HEK293 (cell line): ENCODE measurements at regions not wholly inside any gene's neighbourhood (a gene's known extent, or its start where the extent isn't known, plus 50 kb on each side); places are given as distances from the start of the nearest gene placed in this dataset.
A peak's percentile ranks its signal among the peaks of the same experiment; 100 is the strongest.

Experiments used
- CTCF ChIA-PET: fragments of 350-600 bp; formaldehyde crosslinking; extraction: SDS; loops from one replicate; lab custom pipeline; 2021; ENCODE audit warnings: antibody characterized with exemption; lab: Yijun Ruan, JAX
- POLR2A ChIA-PET: fragments of 300-600 bp; formaldehyde crosslinking; extraction: SDS; loops from one replicate; lab custom pipeline; 2020; ENCODE audit warnings: antibody characterized with exemption, inconsistent platforms; lab: Yijun Ruan, JAX
- H3K27ac ChIP-seq: fragments of 200-500 bp; sonication (Bioruptor generic); 2 replicates; pipeline ENCODE4 v1.5.1; 2014; ENCODE audit warnings: low read depth, low read length, control low read depth, inconsistent platforms; ENCODE audit errors: extremely low read depth
- H3K36me3 ChIP-seq, 2 experiments: fragments of 200-500 bp in 1 of 2; sonication (Bioruptor generic) in 1 of 2; 1 replicate in 1 of 2; 2 replicates in 1 of 2; pipeline ENCODE4 v1.5.1; 2014 to 2017; ENCODE audit warnings: inconsistent platforms in 2 of 2, low read length in 2 of 2; ENCODE audit not compliant: control insufficient read depth in 2 of 2, insufficient read depth in 1 of 2
- H3K4me1 ChIP-seq: fragments of 200-500 bp; sonication (Bioruptor generic); 2 replicates; pipeline ENCODE4 v1.5.1; 2014; ENCODE audit warnings: mild to moderate bottlenecking, low read length, inconsistent platforms; ENCODE audit not compliant: control insufficient read depth, insufficient read depth
- H3K4me3 ChIP-seq: 2 replicates; pipeline ENCODE4 v1.5.1; 2011; ENCODE audit warnings: low read depth, mild to moderate bottlenecking, control low read depth, low read length, moderate library complexity
- H3K9me3 ChIP-seq: fragments of 200-500 bp; sonication (Bioruptor generic); 2 replicates; pipeline ENCODE4 v1.5.1; 2014; ENCODE audit warnings: low read depth, low read length, inconsistent platforms; ENCODE audit not compliant: control insufficient read depth, insufficient read depth
- MYNN ChIP-seq: fragments of 450-650 bp; formaldehyde crosslinking; IDR thresholded peaks from 2 replicates; pipeline ENCODE4 v1.5.1; 2016; ENCODE audit warnings: missing biosample characterization, missing genetic modification characterization, borderline replicate concordance
- OVOL3 ChIP-seq: fragments of 450-650 bp; formaldehyde crosslinking; IDR thresholded peaks from 2 replicates; pipeline ENCODE4 v1.5.1; 2016; ENCODE audit warnings: missing biosample characterization, missing genetic modification characterization
- PRDM1 ChIP-seq: fragments of 450-650 bp; formaldehyde crosslinking; IDR thresholded peaks from 2 replicates; pipeline ENCODE4; 2016; ENCODE audit warnings: missing biosample characterization, missing genetic modification characterization
- ZBTB1 ChIP-seq: fragments of 450-650 bp; formaldehyde crosslinking; IDR thresholded peaks from 2 replicates; pipeline ENCODE4 v1.5.1; 2016; ENCODE audit warnings: missing biosample characterization, missing genetic modification characterization
- ZFP3 ChIP-seq: fragments of 450-650 bp; formaldehyde crosslinking; IDR thresholded peaks from 2 replicates; pipeline ENCODE4 v1.5.1; 2016; ENCODE audit warnings: low read depth, missing biosample characterization, missing genetic modification characterization
- ZNF10 ChIP-seq: fragments of 450-650 bp; formaldehyde crosslinking; IDR thresholded peaks from 2 replicates; pipeline ENCODE4 v1.5.1; 2017; ENCODE audit warnings: missing biosample characterization, missing genetic modification characterization
- ZNF202 ChIP-seq: fragments of 450-650 bp; formaldehyde crosslinking; IDR thresholded peaks from 2 replicates; pipeline ENCODE4 v1.5.1; 2016; ENCODE audit warnings: missing biosample characterization, missing genetic modification characterization, borderline replicate concordance
- ZNF391 ChIP-seq: fragments of 450-650 bp; formaldehyde crosslinking; IDR thresholded peaks from 2 replicates; pipeline ENCODE4 v1.5.1; 2016; ENCODE audit warnings: low read depth, missing biosample characterization, missing genetic modification characterization, borderline replicate concordance
- ZNF549 ChIP-seq: fragments of 450-650 bp; IDR thresholded peaks from 2 replicates; pipeline ENCODE4 v1.5.1; 2018; ENCODE audit warnings: missing biosample characterization, missing genetic modification characterization, mild to moderate bottlenecking, inconsistent platforms, moderate library complexity
- ZNF561 ChIP-seq: fragments of 450-650 bp; IDR thresholded peaks from 2 replicates; pipeline ENCODE4 v1.5.1; 2018; ENCODE audit warnings: missing biosample characterization, missing genetic modification characterization, borderline replicate concordance
- ZNF571 ChIP-seq: fragments of 450-650 bp; formaldehyde crosslinking; IDR thresholded peaks from 2 replicates; pipeline ENCODE4 v1.5.0; 2017; ENCODE audit warnings: missing biosample characterization, missing genetic modification characterization
- ZNF626 ChIP-seq: fragments of 450-650 bp; sonication (Bioruptor Pico); formaldehyde crosslinking; IDR thresholded peaks from 2 replicates; pipeline ENCODE4 v1.5.1; 2018; ENCODE audit warnings: missing biosample characterization, missing genetic modification characterization, inconsistent platforms
- ZNF664 ChIP-seq: fragments of 450-650 bp; formaldehyde crosslinking; IDR thresholded peaks from 2 replicates; pipeline ENCODE4 v1.5.1; 2016; ENCODE audit warnings: missing biosample characterization, missing genetic modification characterization
- ZNF670 ChIP-seq: fragments of 450-650 bp; formaldehyde crosslinking; IDR thresholded peaks from 2 replicates; pipeline ENCODE4 v1.5.1; 2016; ENCODE audit warnings: missing biosample characterization, missing genetic modification characterization, low read depth
- ZNF776 ChIP-seq: fragments of 450-650 bp; formaldehyde crosslinking; IDR thresholded peaks from 2 replicates; pipeline ENCODE4 v1.5.0; 2017; ENCODE audit warnings: missing biosample characterization, missing genetic modification characterization, borderline replicate concordance
- ZNF777 ChIP-seq: fragments of 450-650 bp; formaldehyde crosslinking; IDR thresholded peaks from 2 replicates; pipeline ENCODE4 v1.5.1; 2017; ENCODE audit warnings: missing biosample characterization, missing genetic modification characterization, borderline replicate concordance
- ZNF837 ChIP-seq: fragments of 450-650 bp; formaldehyde crosslinking; IDR thresholded peaks from 2 replicates; pipeline ENCODE4 v1.5.1; 2016; ENCODE audit warnings: missing biosample characterization, missing genetic modification characterization
- TF ChIP-seq, protein P1 (sequence below): fragments of 450-650 bp; formaldehyde crosslinking; conservative IDR thresholded peaks from 2 replicates; pipeline ENCODE4 v1.5.1; 2016; ENCODE audit warnings: low read depth, missing biosample characterization, missing genetic modification characterization
- TF ChIP-seq, protein P2 (sequence below): fragments of 450-650 bp; IDR thresholded peaks from 2 replicates; pipeline ENCODE4 v1.5.1; 2018; ENCODE audit warnings: missing biosample characterization, missing genetic modification characterization
- TF ChIP-seq, protein P3 (sequence below): fragments of 450-650 bp; formaldehyde crosslinking; IDR thresholded peaks from 2 replicates; pipeline ENCODE4 v1.5.1; 2017; ENCODE audit warnings: missing biosample characterization, missing genetic modification characterization
- TF ChIP-seq, protein P4 (sequence below): fragments of 450-650 bp; formaldehyde crosslinking; IDR thresholded peaks from 2 replicates; pipeline ENCODE4 v1.5.1; 2016; ENCODE audit warnings: missing biosample characterization, missing genetic modification characterization
- TF ChIP-seq, protein P5 (sequence below): fragments of 450-650 bp; formaldehyde crosslinking; IDR thresholded peaks from 2 replicates; pipeline ENCODE4 v1.5.1; 2017; ENCODE audit warnings: missing biosample characterization, missing genetic modification characterization

DNA sequence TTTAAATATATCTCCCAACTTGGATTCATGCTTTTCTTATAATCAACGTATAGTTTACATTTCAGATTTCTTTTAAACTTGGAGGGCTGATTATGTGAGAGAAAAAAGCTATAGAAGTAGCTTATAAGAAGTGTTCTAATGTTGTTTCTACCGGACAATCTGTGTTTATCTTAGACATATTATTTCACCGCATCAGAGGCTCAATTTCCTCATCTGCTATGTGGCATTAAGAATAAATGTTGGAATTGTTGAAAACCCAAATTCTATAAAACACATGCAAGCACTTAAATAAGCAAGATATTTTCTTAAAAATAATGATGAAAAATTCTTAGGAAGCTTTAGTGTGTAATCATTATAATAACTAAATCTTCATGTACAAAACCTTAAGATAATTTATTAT lies 407.9 kb downstream of the HRH4 start:
- no peak for TF ChIP-seq ZNF776
- POLR2A ChIA-PET = no interaction called here
- CTCF ChIA-PET = interaction anchor here (0.6 to 1.7 kb wide), 3 partner anchors 337 to 1570 kb away, joined by 3 to 4 read pairs (median 3); no protein-coding TSS in a partner anchor

DNA sequence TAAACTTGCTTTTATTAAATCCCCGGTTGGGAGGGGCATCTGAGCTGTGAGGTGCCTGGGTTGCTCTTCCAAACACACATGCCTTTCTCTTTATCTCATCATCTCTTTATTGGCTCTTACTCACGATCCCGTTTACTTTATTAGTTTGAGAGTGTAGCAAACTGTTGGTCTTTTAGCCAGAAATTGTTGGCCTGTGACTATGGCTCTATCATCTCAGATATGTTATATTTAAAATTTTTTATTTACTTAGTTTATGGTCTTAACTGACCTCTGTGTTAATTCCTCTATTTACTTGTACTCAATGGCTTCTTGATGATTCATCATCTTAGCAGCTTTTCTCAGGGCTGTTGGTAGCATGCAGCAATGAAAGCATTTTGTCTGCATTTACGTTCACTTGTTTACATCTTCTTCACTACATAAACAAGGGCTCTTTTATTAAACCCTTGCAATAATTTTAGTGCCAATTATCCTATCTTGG lies 408.4 kb downstream of the HRH4 start:
- POLR2A ChIA-PET = no interaction called here
- CTCF ChIA-PET = interaction anchor here (0.7 to 1.7 kb wide), 2 partner anchors 382 to 1570 kb away, joined by 3 to 4 read pairs; no protein-coding TSS in a partner anchor
- Histone ChIP-seq H3K4me3 (no peak overlapping the region), H3K4me1 (no peaks in the 10 kb centered on the region), H3K27ac (no peak overlapping the region), H3K36me3 (no peaks in the 10 kb centered on the region), H3K9me3 (no peaks in the 10 kb centered on the region)
- no peak for TF ChIP-seq ZNF777 (tag by site-specific recombination)
- TF ChIP-seq PRDM1 = peak; percentile 65; the same call in 1 of the 2 replicates
- no peak for TF ChIP-seq ZNF626 (tag by site-specific recombination)
- TF ChIP-seq ZNF670 = no peak
- no peak for TF ChIP-seq ZNF837
- TF ChIP-seq, protein P1, sequence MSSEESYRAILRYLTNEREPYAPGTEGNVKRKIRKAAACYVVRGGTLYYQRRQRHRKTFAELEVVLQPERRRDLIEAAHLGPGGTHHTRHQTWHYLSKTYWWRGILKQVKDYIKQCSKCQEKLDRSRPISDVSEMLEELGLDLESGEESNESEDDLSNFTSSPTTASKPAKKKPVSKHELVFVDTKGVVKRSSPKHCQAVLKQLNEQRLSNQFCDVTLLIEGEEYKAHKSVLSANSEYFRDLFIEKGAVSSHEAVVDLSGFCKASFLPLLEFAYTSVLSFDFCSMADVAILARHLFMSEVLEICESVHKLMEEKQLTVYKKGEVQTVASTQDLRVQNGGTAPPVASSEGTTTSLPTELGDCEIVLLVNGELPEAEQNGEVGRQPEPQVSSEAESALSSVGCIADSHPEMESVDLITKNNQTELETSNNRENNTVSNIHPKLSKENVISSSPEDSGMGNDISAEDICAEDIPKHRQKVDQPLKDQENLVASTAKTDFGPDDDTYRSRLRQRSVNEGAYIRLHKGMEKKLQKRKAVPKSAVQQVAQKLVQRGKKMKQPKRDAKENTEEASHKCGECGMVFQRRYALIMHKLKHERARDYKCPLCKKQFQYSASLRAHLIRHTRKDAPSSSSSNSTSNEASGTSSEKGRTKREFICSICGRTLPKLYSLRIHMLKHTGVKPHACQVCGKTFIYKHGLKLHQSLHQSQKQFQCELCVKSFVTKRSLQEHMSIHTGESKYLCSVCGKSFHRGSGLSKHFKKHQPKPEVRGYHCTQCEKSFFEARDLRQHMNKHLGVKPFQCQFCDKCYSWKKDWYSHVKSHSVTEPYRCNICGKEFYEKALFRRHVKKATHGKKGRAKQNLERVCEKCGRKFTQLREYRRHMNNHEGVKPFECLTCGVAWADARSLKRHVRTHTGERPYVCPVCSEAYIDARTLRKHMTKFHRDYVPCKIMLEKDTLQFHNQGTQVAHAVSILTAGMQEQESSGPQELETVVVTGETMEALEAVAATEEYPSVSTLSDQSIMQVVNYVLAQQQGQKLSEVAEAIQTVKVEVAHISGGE (tag by site-specific recombination) = no peak
- no peak for TF ChIP-seq MYNN (tag by site-specific recombination)
- TF ChIP-seq ZNF571 = no peak
- TF ChIP-seq ZNF664 (tag by site-specific recombination) = no peak
- no peak for TF ChIP-seq ZNF549 (tag by site-specific recombination)
- no peak for TF ChIP-seq ZNF10 (tag by site-specific recombination)
- no peak for TF ChIP-seq ZNF391 (tag by site-specific recombination)
- TF ChIP-seq ZBTB1 (tag by site-specific recombination) = no peak
- TF ChIP-seq, protein P2, sequence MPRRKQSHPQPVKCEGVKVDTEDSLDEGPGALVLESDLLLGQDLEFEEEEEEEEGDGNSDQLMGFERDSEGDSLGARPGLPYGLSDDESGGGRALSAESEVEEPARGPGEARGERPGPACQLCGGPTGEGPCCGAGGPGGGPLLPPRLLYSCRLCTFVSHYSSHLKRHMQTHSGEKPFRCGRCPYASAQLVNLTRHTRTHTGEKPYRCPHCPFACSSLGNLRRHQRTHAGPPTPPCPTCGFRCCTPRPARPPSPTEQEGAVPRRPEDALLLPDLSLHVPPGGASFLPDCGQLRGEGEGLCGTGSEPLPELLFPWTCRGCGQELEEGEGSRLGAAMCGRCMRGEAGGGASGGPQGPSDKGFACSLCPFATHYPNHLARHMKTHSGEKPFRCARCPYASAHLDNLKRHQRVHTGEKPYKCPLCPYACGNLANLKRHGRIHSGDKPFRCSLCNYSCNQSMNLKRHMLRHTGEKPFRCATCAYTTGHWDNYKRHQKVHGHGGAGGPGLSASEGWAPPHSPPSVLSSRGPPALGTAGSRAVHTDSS (tag by site-specific recombination) = peak; percentile 80
- TF ChIP-seq, protein P3, sequence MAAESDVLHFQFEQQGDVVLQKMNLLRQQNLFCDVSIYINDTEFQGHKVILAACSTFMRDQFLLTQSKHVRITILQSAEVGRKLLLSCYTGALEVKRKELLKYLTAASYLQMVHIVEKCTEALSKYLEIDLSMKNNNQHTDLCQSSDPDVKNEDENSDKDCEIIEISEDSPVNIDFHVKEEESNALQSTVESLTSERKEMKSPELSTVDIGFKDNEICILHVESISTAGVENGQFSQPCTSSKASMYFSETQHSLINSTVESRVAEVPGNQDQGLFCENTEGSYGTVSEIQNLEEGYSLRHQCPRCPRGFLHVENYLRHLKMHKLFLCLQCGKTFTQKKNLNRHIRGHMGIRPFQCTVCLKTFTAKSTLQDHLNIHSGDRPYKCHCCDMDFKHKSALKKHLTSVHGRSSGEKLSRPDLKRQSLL (tag by site-specific recombination) = peak; percentile 42; the same call in 1 of the 2 replicates
- no peak for TF ChIP-seq ZNF202 (tag by site-specific recombination)
- TF ChIP-seq ZNF561 (tag by site-specific recombination) = no peak
- TF ChIP-seq, protein P4, sequence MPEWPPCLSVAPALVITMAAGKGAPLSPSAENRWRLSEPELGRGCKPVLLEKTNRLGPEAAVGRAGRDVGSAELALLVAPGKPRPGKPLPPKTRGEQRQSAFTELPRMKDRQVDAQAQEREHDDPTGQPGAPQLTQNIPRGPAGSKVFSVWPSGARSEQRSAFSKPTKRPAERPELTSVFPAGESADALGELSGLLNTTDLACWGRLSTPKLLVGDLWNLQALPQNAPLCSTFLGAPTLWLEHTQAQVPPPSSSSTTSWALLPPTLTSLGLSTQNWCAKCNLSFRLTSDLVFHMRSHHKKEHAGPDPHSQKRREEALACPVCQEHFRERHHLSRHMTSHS (tag by site-specific recombination) = no peak
- TF ChIP-seq OVOL3 (tag by site-specific recombination) = no peak
- TF ChIP-seq, protein P5, sequence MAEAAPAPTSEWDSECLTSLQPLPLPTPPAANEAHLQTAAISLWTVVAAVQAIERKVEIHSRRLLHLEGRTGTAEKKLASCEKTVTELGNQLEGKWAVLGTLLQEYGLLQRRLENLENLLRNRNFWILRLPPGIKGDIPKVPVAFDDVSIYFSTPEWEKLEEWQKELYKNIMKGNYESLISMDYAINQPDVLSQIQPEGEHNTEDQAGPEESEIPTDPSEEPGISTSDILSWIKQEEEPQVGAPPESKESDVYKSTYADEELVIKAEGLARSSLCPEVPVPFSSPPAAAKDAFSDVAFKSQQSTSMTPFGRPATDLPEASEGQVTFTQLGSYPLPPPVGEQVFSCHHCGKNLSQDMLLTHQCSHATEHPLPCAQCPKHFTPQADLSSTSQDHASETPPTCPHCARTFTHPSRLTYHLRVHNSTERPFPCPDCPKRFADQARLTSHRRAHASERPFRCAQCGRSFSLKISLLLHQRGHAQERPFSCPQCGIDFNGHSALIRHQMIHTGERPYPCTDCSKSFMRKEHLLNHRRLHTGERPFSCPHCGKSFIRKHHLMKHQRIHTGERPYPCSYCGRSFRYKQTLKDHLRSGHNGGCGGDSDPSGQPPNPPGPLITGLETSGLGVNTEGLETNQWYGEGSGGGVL (tag by site-specific recombination) = no peak
- no peak for TF ChIP-seq ZFP3 (tag by site-specific recombination)

More for the DNA sequence above, 407.9 kb downstream of the HRH4 start:
- Histone ChIP-seq H3K4me3 (no peak overlapping the region), H3K9me3 (no peaks in the 10 kb centered on the region), H3K4me1 (no peaks in the 10 kb centered on the region), H3K36me3 (no peaks in the 10 kb centered on the region), H3K27ac (no peak overlapping the region)
